GM19240 (cell line): ENCODE measurements at regions not wholly inside any gene's neighbourhood (a gene's known extent, or its start where the extent isn't known, plus 50 kb on each side); places are given as distances from the start of the nearest gene placed in this dataset.

Experiments
- DNase-seq: peaks from one replicate; pipeline ENCODE4 v3.0.0; 2011; ENCODE audit warnings: low spot score; ENCODE audit not compliant: insufficient read length

- peak; percentile 93 for DNase-seq
These were observed 73.8 kb downstream of the SYNE3 start for GRCh38 chr14:95442633-95443021.

GRCh38 chr14:95442016-95442632 is 74.3 kb downstream of the SYNE3 start:
- no peak for DNase-seq

GRCh38 chr14:95440951-95441350 is 75.5 kb downstream of the SYNE3 start:
- no peak for DNase-seq

GRCh38 chr14:95440496-95440895 is 76.0 kb downstream of the SYNE3 start:
- no peak for DNase-seq

- no peak for DNase-seq
These were observed 76.6 kb downstream of the SYNE3 start for GRCh38 chr14:95439881-95440280.

- no peak for DNase-seq
These were observed 78.7 kb downstream of the SYNE3 start for GRCh38 chr14:95437715-95438114.

- DNase-seq = no peak
These were observed 80.1 kb downstream of the SYNE3 start for GRCh38 chr14:95436354-95436753.

- no peak for DNase-seq
These were observed 82.3 kb downstream of the SYNE3 start for GRCh38 chr14:95434121-95434520.

- no peak for DNase-seq
These were observed 83.4 kb downstream of the SYNE3 start for GRCh38 chr14:95433094-95433478.

- DNase-seq = no peak
These were observed 84.0 kb downstream of the SYNE3 start for GRCh38 chr14:95432144-95433093.

- DNase-seq = no peak
These were observed 85.0 kb downstream of the SYNE3 start for GRCh38 chr14:95431199-95432143.

GRCh38 chr14:95428557-95428956 is 87.9 kb downstream of the SYNE3 start:
- no peak for DNase-seq

- no peak for DNase-seq
These were observed 90.4 kb downstream of the SYNE3 start for GRCh38 chr14:95426116-95426475.

GRCh38 chr14:95425369-95426115 is 90.9 kb downstream of the SYNE3 start:
- no peak for DNase-seq

GRCh38 chr14:95424529-95424928 is 91.9 kb downstream of the SYNE3 start:
- DNase-seq = no peak

- no peak for DNase-seq
These were observed 94.7 kb downstream of the SYNE3 start for GRCh38 chr14:95421741-95422140.

GRCh38 chr14:95420060-95420459 is 96.4 kb downstream of the SYNE3 start:
- DNase-seq = no peak

GRCh38 chr14:95419569-95419968 is 96.9 kb downstream of the SYNE3 start:
- DNase-seq = no peak

GRCh38 chr14:95418858-95419257 is 97.6 kb downstream of the SYNE3 start:
- DNase-seq = no peak

- no peak for DNase-seq
These were observed 97.8 kb upstream of the CLMN start for GRCh38 chr14:95417492-95417891.

- DNase-seq = no peak
These were observed 96.3 kb upstream of the CLMN start for GRCh38 chr14:95415993-95416392.
